Esophagus muscularis mucosa (tissue), 4 donors: ENCODE measurements at regions not wholly inside any gene's neighbourhood (a gene's known extent, or its start where the extent isn't known, plus 50 kb on each side); places are given as distances from the start of the nearest gene placed in this dataset.

Source experiments
- DNase-seq: peaks from one replicate; pipeline ENCODE4 v3.0.0-alpha.2; 2017; ENCODE audit errors: extremely low spot score
- H3K27ac ChIP-seq, 4 donors: fragments of 200-600 bp; sonication (generic); replicated peaks in 1 of 4; 1 replicate in 3 of 4; 2 replicates in 1 of 4; pipeline ENCODE4 v1.5.1; 2016 to 2019; ENCODE audit warnings: mild to moderate bottlenecking in 1 of 4
- H3K27me3 ChIP-seq, 4 donors: fragments of 200-600 bp; sonication (generic); one replicate each; pipeline versions ENCODE4 v1.5.1 to v1.6.0; 2016 to 2019
- H3K36me3 ChIP-seq, 4 donors: fragments of 200-600 bp; sonication (generic); one replicate each; pipeline ENCODE4 v1.5.1; 2016 to 2019
- H3K4me1 ChIP-seq, 4 donors: fragments of 200-600 bp; sonication (generic); one replicate each; pipeline ENCODE4 v1.5.1; 2016 to 2019
- H3K4me3 ChIP-seq, 4 donors: fragments of 200-600 bp; sonication (generic); 1 replicate in 2 of 4; 2 replicates in 2 of 4; pipeline ENCODE4 v1.5.1; 2016 to 2019; ENCODE audit warnings: mild to moderate bottlenecking in 4 of 4, moderate library complexity in 1 of 4
- H3K9me3 ChIP-seq, 4 donors: fragments of 200-600 bp; sonication (generic); 1 replicate in 3 of 4; 2 replicates in 1 of 4; pipeline ENCODE4 v1.5.1; 2016 to 2019
- EP300 ChIP-seq: sonication (generic); formaldehyde crosslinking; IDR thresholded peaks from one replicate; pipeline ENCODE4 v1.6.1; 2017; ENCODE audit warnings: antibody characterized with exemption
- POLR2A ChIP-seq: fragments of 450-650 bp; IDR thresholded peaks from one replicate; pipeline ENCODE4 v1.6.1; 2017; ENCODE audit warnings: antibody characterized with exemption, moderate library complexity, mild to moderate bottlenecking, low read depth
- POLR2AphosphoS5 ChIP-seq, 2 donors: sonication (generic); formaldehyde crosslinking; IDR thresholded peaks; one replicate each; pipeline ENCODE4 v1.6.1; 2017; ENCODE audit warnings: antibody characterized with exemption in 2 of 2
- WGBS: methylation state at CpG from one replicate; pipeline ENCODE4 v1.1.5; 2018; 5-methylcytosine and 5-hydroxymethylcytosine counted together
- intact Hi-C: fragments of 100-400 bp; cut with DNase I; formaldehyde crosslinking; loops from one replicate; pipeline ENCODE4 v1.15.1; 2023
- small RNA-seq, 3 donors: library from RNA; depleted of rRNA; stranded (forward); fragments of <200 nt; gene quantifications; one replicate each; pipeline ENCODE3, GENCODE V24; 2016
- TF ChIP-seq, protein P1 (sequence below), 3 experiments: fragments of 200-600 bp in 2 of 3; fragments of 450-650 bp in 1 of 3; sonication (generic) in 2 of 3; IDR thresholded peaks; one replicate each; pipeline ENCODE4 v1.5.1; 2017 to 2019; ENCODE audit warnings: antibody characterized with exemption in 3 of 3, mild to moderate bottlenecking in 2 of 3, moderate library complexity in 1 of 3

- DNase-seq, result no peak
- H3K9me3 ChIP-seq, result no peaks in the 10 kb centered on the region
- intact Hi-C loops, result no loop called here
- WGBS, result 77% methylated on average over 5 of the region's 5 CpGs
- no peaks in the 10 kb centered on the region for H3K27me3 ChIP-seq
- TF ChIP-seq, protein P1, sequence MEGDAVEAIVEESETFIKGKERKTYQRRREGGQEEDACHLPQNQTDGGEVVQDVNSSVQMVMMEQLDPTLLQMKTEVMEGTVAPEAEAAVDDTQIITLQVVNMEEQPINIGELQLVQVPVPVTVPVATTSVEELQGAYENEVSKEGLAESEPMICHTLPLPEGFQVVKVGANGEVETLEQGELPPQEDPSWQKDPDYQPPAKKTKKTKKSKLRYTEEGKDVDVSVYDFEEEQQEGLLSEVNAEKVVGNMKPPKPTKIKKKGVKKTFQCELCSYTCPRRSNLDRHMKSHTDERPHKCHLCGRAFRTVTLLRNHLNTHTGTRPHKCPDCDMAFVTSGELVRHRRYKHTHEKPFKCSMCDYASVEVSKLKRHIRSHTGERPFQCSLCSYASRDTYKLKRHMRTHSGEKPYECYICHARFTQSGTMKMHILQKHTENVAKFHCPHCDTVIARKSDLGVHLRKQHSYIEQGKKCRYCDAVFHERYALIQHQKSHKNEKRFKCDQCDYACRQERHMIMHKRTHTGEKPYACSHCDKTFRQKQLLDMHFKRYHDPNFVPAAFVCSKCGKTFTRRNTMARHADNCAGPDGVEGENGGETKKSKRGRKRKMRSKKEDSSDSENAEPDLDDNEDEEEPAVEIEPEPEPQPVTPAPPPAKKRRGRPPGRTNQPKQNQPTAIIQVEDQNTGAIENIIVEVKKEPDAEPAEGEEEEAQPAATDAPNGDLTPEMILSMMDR (IDR thresholded peaks at IDR 0.05), result no peak
- TF ChIP-seq EP300 (no peak), POLR2AphosphoS5 (IDR thresholded peaks at IDR 0.05) (no peak), POLR2A (no peak)
- H3K4me3 ChIP-seq, result no peak overlapping the region
- H3K36me3 ChIP-seq, result no peaks in the 10 kb centered on the region
- H3K4me1 ChIP-seq, result peaks cover 0 to 4% (median 2%) of the 10 kb centered on the region in 4 donors
- H3K27ac ChIP-seq, result no peak overlapping the region
Observed at GRCh38 chr4:184269879-184270430, 52.3 kb upstream of the ENPP6 start.

GRCh38 chr4:184268584-184269160 is 51.0 kb upstream of the ENPP6 start:
- H3K27me3 ChIP-seq, result no peaks in the 10 kb centered on the region
- peak overlapping the region in 1 of 4 donors; percentile 33 for H3K4me3 ChIP-seq
- no peaks in the 10 kb centered on the region for H3K36me3 ChIP-seq
- TF ChIP-seq POLR2AphosphoS5 (IDR thresholded peaks at IDR 0.05), result no peak
- WGBS, result 76% methylated on average over 5 of the region's 5 CpGs
- H3K27ac ChIP-seq, result peak overlapping the region; percentile 11 to 54 (median 37)
- intact Hi-C loops, result no loop called here
- H3K9me3 ChIP-seq, result no peaks in the 10 kb centered on the region
- no peak for DNase-seq
- H3K4me1 ChIP-seq, result peaks cover 0 to 7% (median 4%) of the 10 kb centered on the region in 4 donors

- DNase-seq, result no peak
- intact Hi-C loops, result no loop called here
- Histone ChIP-seq H3K27me3 (no peaks in the 10 kb centered on the region), H3K9me3 (no peaks in the 10 kb centered on the region), H3K36me3 (no peaks in the 10 kb centered on the region), H3K4me1 (peaks cover 0 to 7% (median 4%) of the 10 kb centered on the region in 4 donors), H3K27ac (peak overlapping the region; percentile 11 to 54 (median 37)), H3K4me3 (peak overlapping the region in 3 of 4 donors; percentile 6 to 33 (median 10))
- WGBS, result 66% methylated on average over 23 of the region's 23 CpGs
- TF ChIP-seq POLR2A, result no peak
- TF ChIP-seq, protein P1 (IDR thresholded peaks at IDR 0.05), result no peak
- TF ChIP-seq EP300, result no peak
- TF ChIP-seq POLR2AphosphoS5 (IDR thresholded peaks at IDR 0.05), result peak; percentile 24 to 27
Observed at GRCh38 chr4:184267673-184268583, 50.3 kb upstream of the ENPP6 start.

Small RNAs in the stretch of these regions (small RNA-seq; reads per million reads assigned to genes)
- 0 reads per million in 3 donors for gene RN7SL28P
